Endothelial cell (in vitro differentiated cells): ENCODE measurements at regions not wholly inside any gene's neighbourhood (a gene's known extent, or its start where the extent isn't known, plus 50 kb on each side); places are given as distances from the start of the nearest gene placed in this dataset.
"Not testable (repeated sequence)": the region's sequence is repeated elsewhere in the genome, so short reads cannot be mapped to it uniquely, and the experiment has no call there.

Experiments used
- DNase-seq: peaks from one replicate; pipeline ENCODE4 v3.0.0; 2021; ENCODE audit warnings: low spot score
- H3K27ac Mint-ChIP-seq: one replicate; pipeline ENCODE4 v1.8.0; 2021; ENCODE audit warnings: mixed read lengths, inconsistent platforms; ENCODE audit not compliant: unreplicated experiment
- H3K27me3 Mint-ChIP-seq: one replicate; pipeline ENCODE4 v1.8.0; 2021; ENCODE audit warnings: mild to moderate bottlenecking, moderate library complexity, mixed read lengths, inconsistent platforms; ENCODE audit not compliant: unreplicated experiment
- H3K36me3 Mint-ChIP-seq: one replicate; pipeline ENCODE4 v1.8.0; 2021; ENCODE audit warnings: mild to moderate bottlenecking, low read depth, mixed read lengths, inconsistent platforms; ENCODE audit not compliant: unreplicated experiment
- H3K4me1 Mint-ChIP-seq: one replicate; pipeline ENCODE4 v1.8.0; 2021; ENCODE audit warnings: mild to moderate bottlenecking, mixed read lengths, inconsistent platforms; ENCODE audit not compliant: unreplicated experiment
- H3K4me3 Mint-ChIP-seq: one replicate; pipeline ENCODE4 v1.8.0; 2021; ENCODE audit warnings: mild to moderate bottlenecking, mixed read lengths, inconsistent platforms; ENCODE audit not compliant: unreplicated experiment
- H3K9me3 Mint-ChIP-seq: one replicate; pipeline ENCODE4 v1.8.0; 2021; ENCODE audit warnings: mixed read lengths, inconsistent platforms; ENCODE audit not compliant: unreplicated experiment
- TF ChIP-seq, protein P1 (sequence below): fragments of 200-600 bp; sonication (generic); IDR thresholded peaks from one replicate; pipeline ENCODE4 v1.5.0; 2021; ENCODE audit warnings: antibody characterized with exemption; ENCODE audit not compliant: unreplicated experiment

DNA sequence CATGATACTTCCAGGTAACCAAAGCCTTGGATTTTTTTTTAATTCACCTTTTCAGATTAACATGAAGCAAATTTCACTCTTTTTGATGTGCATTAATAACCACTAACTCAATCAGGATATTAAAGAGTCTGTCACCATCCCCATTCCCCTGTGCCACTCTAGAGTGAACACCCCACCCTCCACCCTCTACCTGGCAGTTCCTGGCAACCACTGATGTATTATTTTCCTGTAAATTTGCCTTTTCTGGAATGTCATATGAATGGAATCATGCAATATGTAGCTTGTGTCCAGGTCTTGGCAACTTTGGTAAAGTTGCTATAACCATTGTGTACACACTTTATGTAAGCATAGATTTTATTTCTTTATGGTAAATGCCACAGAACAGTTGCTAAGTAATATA lies 627.6 kb downstream of the MCTP2 start:
- H3K27me3 Mint-ChIP-seq = no peaks in the 10 kb centered on the region
- DNase-seq = no peak

DNA sequence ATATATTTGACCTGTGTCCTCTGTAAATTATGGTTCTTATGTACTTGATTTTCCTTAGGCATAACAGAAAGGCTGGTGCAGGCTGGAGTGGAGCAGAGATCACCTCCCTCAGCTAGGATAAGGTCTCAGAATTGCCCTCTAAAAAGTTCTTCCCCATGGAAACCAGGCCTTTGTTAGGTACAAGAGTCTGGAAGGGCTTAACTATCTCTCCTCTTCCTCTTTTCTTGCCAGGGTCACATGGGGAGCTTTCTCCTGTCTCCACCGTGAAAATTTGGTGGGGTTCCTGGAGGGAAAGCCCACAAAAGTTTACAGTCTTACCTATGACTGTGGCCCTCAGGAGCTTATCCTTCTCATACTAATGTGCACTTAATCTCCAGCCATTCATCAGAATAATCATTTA lies 633.2 kb downstream of the MCTP2 start:
- TF ChIP-seq, protein P1, sequence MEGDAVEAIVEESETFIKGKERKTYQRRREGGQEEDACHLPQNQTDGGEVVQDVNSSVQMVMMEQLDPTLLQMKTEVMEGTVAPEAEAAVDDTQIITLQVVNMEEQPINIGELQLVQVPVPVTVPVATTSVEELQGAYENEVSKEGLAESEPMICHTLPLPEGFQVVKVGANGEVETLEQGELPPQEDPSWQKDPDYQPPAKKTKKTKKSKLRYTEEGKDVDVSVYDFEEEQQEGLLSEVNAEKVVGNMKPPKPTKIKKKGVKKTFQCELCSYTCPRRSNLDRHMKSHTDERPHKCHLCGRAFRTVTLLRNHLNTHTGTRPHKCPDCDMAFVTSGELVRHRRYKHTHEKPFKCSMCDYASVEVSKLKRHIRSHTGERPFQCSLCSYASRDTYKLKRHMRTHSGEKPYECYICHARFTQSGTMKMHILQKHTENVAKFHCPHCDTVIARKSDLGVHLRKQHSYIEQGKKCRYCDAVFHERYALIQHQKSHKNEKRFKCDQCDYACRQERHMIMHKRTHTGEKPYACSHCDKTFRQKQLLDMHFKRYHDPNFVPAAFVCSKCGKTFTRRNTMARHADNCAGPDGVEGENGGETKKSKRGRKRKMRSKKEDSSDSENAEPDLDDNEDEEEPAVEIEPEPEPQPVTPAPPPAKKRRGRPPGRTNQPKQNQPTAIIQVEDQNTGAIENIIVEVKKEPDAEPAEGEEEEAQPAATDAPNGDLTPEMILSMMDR = no peak

More for the DNA sequence above, 627.6 kb downstream of the MCTP2 start:
- peaks cover 7% of the 10 kb centered on the region for H3K36me3 Mint-ChIP-seq
- peaks cover 4% of the 10 kb centered on the region for H3K4me1 Mint-ChIP-seq
- no peak overlapping the region for H3K27ac Mint-ChIP-seq
- TF ChIP-seq, protein P1 = no peak
- H3K4me3 Mint-ChIP-seq = no peak overlapping the region
- peaks cover 5% of the 10 kb centered on the region for H3K9me3 Mint-ChIP-seq

GRCh38 chr15:94868265-94868664 lies 636.9 kb downstream of the MCTP2 start:
- H3K36me3 Mint-ChIP-seq, DNase-seq, H3K4me1 Mint-ChIP-seq, H3K27ac Mint-ChIP-seq, H3K9me3 Mint-ChIP-seq, H3K27me3 Mint-ChIP-seq, H3K4me3 Mint-ChIP-seq: not testable (repeated sequence)

More for the DNA sequence above, 633.2 kb downstream of the MCTP2 start:
- H3K4me3 Mint-ChIP-seq = no peak overlapping the region
- DNase-seq = no peak
- H3K27me3 Mint-ChIP-seq = no peaks in the 10 kb centered on the region
- H3K36me3 Mint-ChIP-seq = peaks cover 3% of the 10 kb centered on the region
- H3K9me3 Mint-ChIP-seq = peaks cover 5% of the 10 kb centered on the region
- H3K4me1 Mint-ChIP-seq = no peaks in the 10 kb centered on the region
- H3K27ac Mint-ChIP-seq = no peak overlapping the region

DNA sequence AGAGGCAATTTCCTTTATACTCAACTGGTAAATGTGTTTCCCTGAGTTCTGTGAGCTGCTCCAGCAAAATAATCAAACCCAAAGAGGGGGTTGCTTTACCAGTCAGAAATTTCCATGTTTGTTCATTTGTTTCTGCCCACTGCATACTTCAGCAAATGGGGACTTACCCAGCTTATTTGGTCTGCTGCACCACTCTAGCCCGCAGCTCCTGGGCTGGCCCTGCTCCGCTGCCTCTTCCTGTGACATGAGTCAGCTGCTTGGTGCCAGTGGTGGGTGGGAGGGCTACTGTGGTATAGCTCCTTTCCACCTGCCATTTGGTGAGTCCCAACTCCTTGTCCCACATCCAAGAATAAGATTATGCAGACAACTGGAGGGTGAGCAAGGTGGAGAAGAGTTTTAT lies 644.2 kb downstream of the MCTP2 start:
- no peaks in the 10 kb centered on the region for H3K27me3 Mint-ChIP-seq
- no peak for DNase-seq
- H3K9me3 Mint-ChIP-seq = peaks cover 5% of the 10 kb centered on the region
- H3K27ac Mint-ChIP-seq = no peak overlapping the region
- no peaks in the 10 kb centered on the region for H3K4me1 Mint-ChIP-seq
- no peak overlapping the region for H3K4me3 Mint-ChIP-seq
- peaks cover 3% of the 10 kb centered on the region for H3K36me3 Mint-ChIP-seq
- TF ChIP-seq, protein P1 = no peak

- TF ChIP-seq, protein P1 = no peak
- H3K4me3 Mint-ChIP-seq = no peak overlapping the region
- peaks cover 5% of the 10 kb centered on the region for H3K9me3 Mint-ChIP-seq
- H3K27me3 Mint-ChIP-seq = no peaks in the 10 kb centered on the region
- H3K4me1 Mint-ChIP-seq = no peaks in the 10 kb centered on the region
- DNase-seq = no peak
- H3K36me3 Mint-ChIP-seq = peaks cover 3% of the 10 kb centered on the region
- H3K27ac Mint-ChIP-seq = no peak overlapping the region
Measured at GRCh38 chr15:94877833-94878232, 646.5 kb downstream of the MCTP2 start.
